T-helper 1 cell treated with Interleukin-12 subunit alpha and Interleukin-12 subunit beta and Interleukin-4 antibody, amounts not matched to agents 30 μg/mL and 1 μg/mL, for 36 hours (primary cell): ENCODE measurements at regions not wholly inside any gene's neighbourhood (a gene's known extent, or its start where the extent isn't known, plus 50 kb on each side); places are given as distances from the start of the nearest gene placed in this dataset.

Source experiments
- H3K27ac Mint-ChIP-seq: one replicate; pipeline ENCODE4 v1.8.0; 2021; ENCODE audit warnings: mild to moderate bottlenecking, mixed read lengths
- H3K27me3 Mint-ChIP-seq: one replicate; pipeline ENCODE4 v1.8.0; 2021; ENCODE audit warnings: low read depth, mixed read lengths
- H3K36me3 Mint-ChIP-seq: one replicate; pipeline ENCODE4 v1.8.0; 2021; ENCODE audit warnings: low read depth, mixed read lengths
- H3K4me1 Mint-ChIP-seq: one replicate; pipeline ENCODE4 v1.8.0; 2021; ENCODE audit warnings: low read depth, mixed read lengths
- H3K4me3 Mint-ChIP-seq: one replicate; pipeline ENCODE4 v1.8.0; 2021; ENCODE audit warnings: mild to moderate bottlenecking, moderate library complexity, mixed read lengths
- H3K9me3 Mint-ChIP-seq: one replicate; pipeline ENCODE4 v1.8.0; 2021; ENCODE audit warnings: mixed read lengths

- H3K27me3 Mint-ChIP-seq: no peaks in the 10 kb centered on the region
- H3K4me3 Mint-ChIP-seq: no peak overlapping the region
- H3K9me3 Mint-ChIP-seq: no peaks in the 10 kb centered on the region
- no peaks in the 10 kb centered on the region for H3K4me1 Mint-ChIP-seq
- H3K36me3 Mint-ChIP-seq: no peaks in the 10 kb centered on the region
- H3K27ac Mint-ChIP-seq: no peak overlapping the region
These were observed 122.1 kb upstream of the HS6ST1 start for GRCh38 chr2:128440666-128441340.

GRCh38 chr2:128441341-128442052 is 122.8 kb upstream of the HS6ST1 start:
- no peaks in the 10 kb centered on the region for H3K9me3 Mint-ChIP-seq
- no peaks in the 10 kb centered on the region for H3K36me3 Mint-ChIP-seq
- no peak overlapping the region for H3K4me3 Mint-ChIP-seq
- no peaks in the 10 kb centered on the region for H3K4me1 Mint-ChIP-seq
- H3K27me3 Mint-ChIP-seq: no peaks in the 10 kb centered on the region
- no peak overlapping the region for H3K27ac Mint-ChIP-seq

GRCh38 chr2:128442053-128442751 is 123.5 kb upstream of the HS6ST1 start:
- H3K4me3 Mint-ChIP-seq: no peak overlapping the region
- H3K9me3 Mint-ChIP-seq: no peaks in the 10 kb centered on the region
- no peaks in the 10 kb centered on the region for H3K27me3 Mint-ChIP-seq
- H3K4me1 Mint-ChIP-seq: no peaks in the 10 kb centered on the region
- H3K27ac Mint-ChIP-seq: no peak overlapping the region
- no peaks in the 10 kb centered on the region for H3K36me3 Mint-ChIP-seq

GRCh38 chr2:128442891-128443302 is 124.2 kb upstream of the HS6ST1 start:
- Mint-ChIP-seq H3K4me1 (no peaks in the 10 kb centered on the region), H3K27ac (no peak overlapping the region), H3K36me3 (no peaks in the 10 kb centered on the region), H3K4me3 (no peak overlapping the region), H3K9me3 (no peaks in the 10 kb centered on the region), H3K27me3 (no peaks in the 10 kb centered on the region)

- H3K4me1 Mint-ChIP-seq: no peaks in the 10 kb centered on the region
- no peak overlapping the region for H3K27ac Mint-ChIP-seq
- H3K36me3 Mint-ChIP-seq: no peaks in the 10 kb centered on the region
- H3K4me3 Mint-ChIP-seq: no peak overlapping the region
- no peaks in the 10 kb centered on the region for H3K9me3 Mint-ChIP-seq
- H3K27me3 Mint-ChIP-seq: no peaks in the 10 kb centered on the region
These were observed 125.6 kb upstream of the HS6ST1 start for GRCh38 chr2:128444121-128444771.

GRCh38 chr2:128444816-128445522 is 126.3 kb upstream of the HS6ST1 start:
- no peak overlapping the region for H3K4me3 Mint-ChIP-seq
- H3K9me3 Mint-ChIP-seq: no peaks in the 10 kb centered on the region
- no peaks in the 10 kb centered on the region for H3K4me1 Mint-ChIP-seq
- H3K27ac Mint-ChIP-seq: no peak overlapping the region
- no peaks in the 10 kb centered on the region for H3K36me3 Mint-ChIP-seq
- H3K27me3 Mint-ChIP-seq: no peaks in the 10 kb centered on the region

GRCh38 chr2:128445523-128445900 is 126.8 kb upstream of the HS6ST1 start:
- Mint-ChIP-seq H3K9me3 (no peaks in the 10 kb centered on the region), H3K4me1 (no peaks in the 10 kb centered on the region), H3K36me3 (no peaks in the 10 kb centered on the region), H3K27ac (no peak overlapping the region), H3K27me3 (no peaks in the 10 kb centered on the region), H3K4me3 (no peak overlapping the region)

GRCh38 chr2:128446049-128446873 is 127.6 kb upstream of the HS6ST1 start:
- H3K9me3 Mint-ChIP-seq: no peaks in the 10 kb centered on the region
- H3K4me1 Mint-ChIP-seq: no peaks in the 10 kb centered on the region
- no peaks in the 10 kb centered on the region for H3K27me3 Mint-ChIP-seq
- no peak overlapping the region for H3K27ac Mint-ChIP-seq
- H3K36me3 Mint-ChIP-seq: no peaks in the 10 kb centered on the region
- H3K4me3 Mint-ChIP-seq: no peak overlapping the region

- no peak overlapping the region for H3K4me3 Mint-ChIP-seq
- no peaks in the 10 kb centered on the region for H3K9me3 Mint-ChIP-seq
- H3K27ac Mint-ChIP-seq: no peak overlapping the region
These were observed 128.3 kb upstream of the HS6ST1 start for GRCh38 chr2:128446874-128447537.

GRCh38 chr2:128447538-128447995 is 128.9 kb upstream of the HS6ST1 start:
- H3K9me3 Mint-ChIP-seq: no peaks in the 10 kb centered on the region
- H3K4me1 Mint-ChIP-seq: no peaks in the 10 kb centered on the region
- no peak overlapping the region for H3K4me3 Mint-ChIP-seq
- H3K27ac Mint-ChIP-seq: no peak overlapping the region
- H3K27me3 Mint-ChIP-seq: no peaks in the 10 kb centered on the region
- H3K36me3 Mint-ChIP-seq: no peaks in the 10 kb centered on the region

More at GRCh38 chr2:128446874-128447537, 128.3 kb upstream of the HS6ST1 start:
- Mint-ChIP-seq H3K36me3 (no peaks in the 10 kb centered on the region), H3K4me1 (no peaks in the 10 kb centered on the region), H3K27me3 (no peaks in the 10 kb centered on the region)

- H3K4me1 Mint-ChIP-seq: no peaks in the 10 kb centered on the region
- no peak overlapping the region for H3K4me3 Mint-ChIP-seq
- no peak overlapping the region for H3K27ac Mint-ChIP-seq
- no peaks in the 10 kb centered on the region for H3K9me3 Mint-ChIP-seq
- no peaks in the 10 kb centered on the region for H3K27me3 Mint-ChIP-seq
- H3K36me3 Mint-ChIP-seq: no peaks in the 10 kb centered on the region
These were observed 129.9 kb upstream of the HS6ST1 start for GRCh38 chr2:128448331-128449225.

- Mint-ChIP-seq H3K4me3 (no peak overlapping the region), H3K27ac (no peak overlapping the region), H3K9me3 (no peaks in the 10 kb centered on the region), H3K27me3 (no peaks in the 10 kb centered on the region), H3K4me1 (no peaks in the 10 kb centered on the region), H3K36me3 (no peaks in the 10 kb centered on the region)
These were observed 130.8 kb upstream of the HS6ST1 start for GRCh38 chr2:128449226-128450061.
